Heart left ventricle (tissue), 16 donors: ENCODE measurements at regions not wholly inside any gene's neighbourhood (a gene's known extent, or its start where the extent isn't known, plus 50 kb on each side); places are given as distances from the start of the nearest gene placed in this dataset.
A peak's percentile ranks its signal among the peaks of the same experiment; 100 is the strongest.

Source experiments
- ATAC-seq, 4 donors: fragments of 200-7000 bp; cut with Tn5 transposase; one replicate each; pipeline ENCODE4 v1.9.1; 2020 to 2022; ENCODE audit warnings: moderate library complexity in 4 of 4, mild to moderate bottlenecking in 3 of 4, moderate number of reproducible peaks in 1 of 4
- DNase-seq, 5 donors: peaks; one replicate each; pipeline ENCODE4 v3.0.0-alpha.2; 2020
- H3K27ac ChIP-seq, 12 donors: fragments of 200-600 bp; sonication (generic) in 4 of 12; one replicate each; pipeline versions ENCODE4 v1.5.0 to v1.8.0; 2016 to 2022; ENCODE audit warnings: mild to moderate bottlenecking in 2 of 12
- H3K27me3 ChIP-seq, 9 donors: fragments of 200-600 bp; sonication (generic) in 2 of 9; one replicate each; pipeline versions ENCODE4 v1.5.1 to v1.8.0; 2016 to 2022; ENCODE audit warnings: mild to moderate bottlenecking in 3 of 9
- H3K36me3 ChIP-seq, 9 donors: fragments of 200-600 bp; sonication (generic) in 2 of 9; one replicate each; pipeline versions ENCODE4 v1.5.0 to v1.8.0; 2018 to 2022; ENCODE audit warnings: mild to moderate bottlenecking in 2 of 9
- H3K4me1 ChIP-seq, 12 donors: fragments of 200-600 bp; sonication (generic) in 4 of 12; one replicate each; pipeline versions ENCODE4 v1.5.0 to v1.8.0; 2016 to 2022; ENCODE audit warnings: mild to moderate bottlenecking in 3 of 12
- H3K4me3 ChIP-seq, 12 donors: fragments of 200-600 bp; sonication (generic) in 4 of 12; one replicate each; pipeline versions ENCODE4 v1.5.0 to v1.8.0; 2017 to 2022; ENCODE audit warnings: mild to moderate bottlenecking in 9 of 12, moderate library complexity in 4 of 12
- H3K9me3 ChIP-seq, 12 donors: fragments of 200-600 bp; sonication (generic) in 4 of 12; one replicate each; pipeline versions ENCODE4 v1.5.0 to v1.8.0; 2016 to 2022; ENCODE audit warnings: mild to moderate bottlenecking in 1 of 12
- CTCF ChIP-seq, 12 donors: fragments of 200-600 bp; sonication (generic) in 4 of 12; IDR thresholded peaks; one replicate each; pipeline versions ENCODE4 v1.5.0 to v1.8.0; 2018 to 2022; ENCODE audit warnings: antibody characterized with exemption in 12 of 12, mild to moderate bottlenecking in 5 of 12
- POLR2A ChIP-seq, 2 donors: fragments of 450-650 bp; IDR thresholded peaks; one replicate each; pipeline ENCODE4 v1.6.1; 2017; ENCODE audit warnings: antibody characterized with exemption in 2 of 2, mild to moderate bottlenecking in 2 of 2, moderate library complexity in 2 of 2
- WGBS, 4 donors: extraction: QIAGEN DNeasy Blood & Tissue Kit in 2 of 4; methylation state at CpG; one replicate each; pipeline versions ENCODE4 v1.1.5 to v1.1.7; 2013 to 2018; 5-methylcytosine and 5-hydroxymethylcytosine counted together
- intact Hi-C, 10 donors: fragments of 100-400 bp; cut with DNase I; formaldehyde crosslinking; loops; one replicate each; pipeline versions ENCODE4 v1.11.1 to v1.14.2; 2022
- donor health status: ischemic (EF 13 %, LVEDD 7.1; RV severe dilation, severe dysfunction).
- donor health status: healthy with polysubstance abuse.
- donor health status: DM: no; HTN: yes; CAD: no.
- donor health status: DM: no; HTN: no; CAD: no.
- donor health status: ischemic (EF 25% LVEDD 6.9; RV normal size, moderate dysfunction).
- donor health status: ischemic (EF 25% LVEDD 5.7; RV mildly dilated, moderate dysfunction).
- donor health status: healthy.
- donor health status: DM: yes; HTN: yes; CAD: no.
- donor health status: ischemic (EF 35%, LVEDD 5.7; RV mildly dilated, moderate dysfunction).
- donor health status: nonischemic (EF 11% LVEDD 7.7; RV severe dilation, severe dysfunction).
- donor health status: DM: yes; HTN: yes; CAD: no.
- donor health status: PGD.
- donor health status: ischemic (EF 29% LVEDD 5.4; RV normal size, mild dysfunction).
- donor health status: nonischemic (EF 23%, LVEDD 6.1; RV moderate dilation, normal function).

GRCh38 chr1:96515430-96515829, 206.2 kb upstream of the PTBP2 start:
- Histone ChIP-seq H3K9me3 (no peaks in the 10 kb centered on the region), H3K27ac (no peak overlapping the region), H3K36me3 (no peaks in the 10 kb centered on the region), H3K27me3 (no peaks in the 10 kb centered on the region), H3K4me3 (no peak overlapping the region), H3K4me1 (no peaks in the 10 kb centered on the region)
- intact Hi-C loops: no loop called here
- DNase-seq: no peak
- ATAC-seq: no peak
- no peak for TF ChIP-seq CTCF (IDR thresholded peaks at IDR 0.05)
- no peak for TF ChIP-seq POLR2A (IDR thresholded peaks at IDR 0.05)
- WGBS, 4 donors: 67 to 84% (median 78%) methylated on average over 3 of the region's 3 CpGs

- DNase-seq (no peak), ATAC-seq (no peak)
- intact Hi-C loops: no loop called here
- no peak overlapping the region for H3K4me3 ChIP-seq
- TF ChIP-seq CTCF (IDR thresholded peaks at IDR 0.05): no peak
- TF ChIP-seq POLR2A (IDR thresholded peaks at IDR 0.05): no peak
- no peaks in the 10 kb centered on the region for H3K36me3 ChIP-seq
- H3K4me1 ChIP-seq: peaks cover 0 to 1% (median 0%) of the 10 kb centered on the region in 12 donors
- 85 to 100% (median 93%) methylated on average over 1 of the region's 1 CpG for WGBS, 4 donors
- H3K9me3 ChIP-seq: no peaks in the 10 kb centered on the region
- no peaks in the 10 kb centered on the region for H3K27me3 ChIP-seq
- no peak overlapping the region for H3K27ac ChIP-seq
Observed at GRCh38 chr1:96515925-96516324, 205.7 kb upstream of the PTBP2 start.

GRCh38 chr1:96519851-96520578, 201.6 kb upstream of the PTBP2 start:
- Histone ChIP-seq H3K4me1 (peaks cover 0 to 5% (median 0%) of the 10 kb centered on the region in 12 donors), H3K36me3 (no peaks in the 10 kb centered on the region), H3K27me3 (no peaks in the 10 kb centered on the region), H3K4me3 (no peak overlapping the region), H3K27ac (peak overlapping the region in 1 of 12 donors; percentile 63), H3K9me3 (no peaks in the 10 kb centered on the region)
- TF ChIP-seq POLR2A (IDR thresholded peaks at IDR 0.05): no peak
- no peak for TF ChIP-seq CTCF (IDR thresholded peaks at IDR 0.05)
- WGBS, 4 donors: 53 to 61% (median 55%) methylated on average over 9 of the region's 9 CpGs
- DNase-seq (no peak), ATAC-seq (no peak)
- intact Hi-C loops: no loop called here

GRCh38 chr1:96520579-96520947, 201.0 kb upstream of the PTBP2 start:
- H3K27ac ChIP-seq: peak overlapping the region in 1 of 12 donors; percentile 63
- intact Hi-C loops: no loop called here
- DNase-seq (no peak), ATAC-seq (peak in 1 of 4 donors; percentile 34)
- WGBS, 4 donors: 29 to 45% (median 39%) methylated on average over 3 of the region's 3 CpGs
- H3K36me3 ChIP-seq: no peaks in the 10 kb centered on the region
- TF ChIP-seq POLR2A (IDR thresholded peaks at IDR 0.05) (no peak), CTCF (IDR thresholded peaks at IDR 0.05) (no peak)
- no peak overlapping the region for H3K4me3 ChIP-seq
- peaks cover 0 to 5% (median 0%) of the 10 kb centered on the region in 12 donors for H3K4me1 ChIP-seq
- no peaks in the 10 kb centered on the region for H3K9me3 ChIP-seq
- no peaks in the 10 kb centered on the region for H3K27me3 ChIP-seq
